Transverse colon (tissue), 4 donors: ENCODE measurements at regions not wholly inside any gene's neighbourhood (a gene's known extent, or its start where the extent isn't known, plus 50 kb on each side); places are given as distances from the start of the nearest gene placed in this dataset.

ENCODE experiments used
- POLR2A ChIP-seq: fragments of 450-650 bp; IDR thresholded peaks from one replicate; pipeline ENCODE4 v1.6.1; 2016; ENCODE audit warnings: antibody characterized with exemption, mild to moderate bottlenecking, moderate library complexity
- POLR2AphosphoS5 ChIP-seq, 3 donors: sonication (generic); formaldehyde crosslinking; IDR thresholded peaks; one replicate each; pipeline ENCODE4 v1.6.1; 2016; ENCODE audit warnings: antibody characterized with exemption in 3 of 3
- TF ChIP-seq, protein P1 (sequence below), 5 experiments: fragments of 200-600 bp in 3 of 5; fragments of 450-650 bp in 2 of 5; sonication (generic) in 3 of 5; IDR thresholded peaks; 1 replicate in 2 of 5; 2 replicates in 3 of 5; pipeline ENCODE4 v1.5.1; 2016 to 2017; ENCODE audit warnings: antibody characterized with exemption in 5 of 5, inconsistent platforms in 3 of 5, mild to moderate bottlenecking in 2 of 5, moderate library complexity in 1 of 5

DNA sequence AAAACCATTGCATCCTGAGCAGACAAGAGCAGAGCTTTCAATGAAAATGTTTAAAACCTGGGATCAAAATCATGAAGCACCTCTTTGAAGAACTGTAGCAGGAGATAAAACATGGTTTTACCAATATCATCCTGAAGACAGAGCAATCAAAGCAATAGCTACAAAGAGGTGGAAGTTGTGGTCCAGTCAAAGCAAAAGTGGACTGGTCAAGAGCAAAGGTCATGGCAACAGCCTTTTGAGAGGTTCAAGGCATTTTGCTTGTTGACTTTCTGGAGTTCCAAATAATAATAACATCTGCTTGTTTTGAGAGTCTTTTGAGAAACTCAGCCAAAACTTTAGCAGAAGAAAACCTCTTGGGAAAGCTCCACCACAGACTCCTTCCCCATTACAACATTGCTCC lies 893.9 kb upstream of the POT1 start:
- TF ChIP-seq, protein P1, sequence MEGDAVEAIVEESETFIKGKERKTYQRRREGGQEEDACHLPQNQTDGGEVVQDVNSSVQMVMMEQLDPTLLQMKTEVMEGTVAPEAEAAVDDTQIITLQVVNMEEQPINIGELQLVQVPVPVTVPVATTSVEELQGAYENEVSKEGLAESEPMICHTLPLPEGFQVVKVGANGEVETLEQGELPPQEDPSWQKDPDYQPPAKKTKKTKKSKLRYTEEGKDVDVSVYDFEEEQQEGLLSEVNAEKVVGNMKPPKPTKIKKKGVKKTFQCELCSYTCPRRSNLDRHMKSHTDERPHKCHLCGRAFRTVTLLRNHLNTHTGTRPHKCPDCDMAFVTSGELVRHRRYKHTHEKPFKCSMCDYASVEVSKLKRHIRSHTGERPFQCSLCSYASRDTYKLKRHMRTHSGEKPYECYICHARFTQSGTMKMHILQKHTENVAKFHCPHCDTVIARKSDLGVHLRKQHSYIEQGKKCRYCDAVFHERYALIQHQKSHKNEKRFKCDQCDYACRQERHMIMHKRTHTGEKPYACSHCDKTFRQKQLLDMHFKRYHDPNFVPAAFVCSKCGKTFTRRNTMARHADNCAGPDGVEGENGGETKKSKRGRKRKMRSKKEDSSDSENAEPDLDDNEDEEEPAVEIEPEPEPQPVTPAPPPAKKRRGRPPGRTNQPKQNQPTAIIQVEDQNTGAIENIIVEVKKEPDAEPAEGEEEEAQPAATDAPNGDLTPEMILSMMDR (IDR thresholded peaks at IDR 0.05) = no peak
- no peak for TF ChIP-seq POLR2A
- no peak for TF ChIP-seq POLR2AphosphoS5 (IDR thresholded peaks at IDR 0.05)
